ENCODE measurements at regions not wholly inside any gene's neighbourhood (a gene's known extent, or its start where the extent isn't known, plus 50 kb on each side); places are given as distances from the start of the nearest gene placed in this dataset.

DNA sequence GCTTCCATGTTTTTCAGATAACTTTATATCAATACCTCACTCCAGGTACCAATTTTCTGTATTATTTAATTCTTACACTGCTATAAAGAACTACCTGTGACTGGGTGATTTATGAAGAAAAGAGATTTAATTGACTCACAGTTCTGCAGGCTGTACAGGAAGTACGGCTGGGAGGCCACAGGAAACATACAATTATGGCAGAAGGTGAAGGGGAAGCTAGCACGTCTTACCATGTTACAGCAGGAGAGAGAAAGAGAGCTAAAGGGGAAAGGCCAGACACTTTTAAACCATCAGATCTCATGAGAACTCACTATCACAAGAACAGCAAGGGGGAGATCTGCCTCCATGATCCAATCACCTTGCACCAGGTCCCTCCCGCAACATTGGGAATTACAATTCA lies 119.1 kb upstream of the BMP5 start:
- TF ChIP-seq, protein P1, sequence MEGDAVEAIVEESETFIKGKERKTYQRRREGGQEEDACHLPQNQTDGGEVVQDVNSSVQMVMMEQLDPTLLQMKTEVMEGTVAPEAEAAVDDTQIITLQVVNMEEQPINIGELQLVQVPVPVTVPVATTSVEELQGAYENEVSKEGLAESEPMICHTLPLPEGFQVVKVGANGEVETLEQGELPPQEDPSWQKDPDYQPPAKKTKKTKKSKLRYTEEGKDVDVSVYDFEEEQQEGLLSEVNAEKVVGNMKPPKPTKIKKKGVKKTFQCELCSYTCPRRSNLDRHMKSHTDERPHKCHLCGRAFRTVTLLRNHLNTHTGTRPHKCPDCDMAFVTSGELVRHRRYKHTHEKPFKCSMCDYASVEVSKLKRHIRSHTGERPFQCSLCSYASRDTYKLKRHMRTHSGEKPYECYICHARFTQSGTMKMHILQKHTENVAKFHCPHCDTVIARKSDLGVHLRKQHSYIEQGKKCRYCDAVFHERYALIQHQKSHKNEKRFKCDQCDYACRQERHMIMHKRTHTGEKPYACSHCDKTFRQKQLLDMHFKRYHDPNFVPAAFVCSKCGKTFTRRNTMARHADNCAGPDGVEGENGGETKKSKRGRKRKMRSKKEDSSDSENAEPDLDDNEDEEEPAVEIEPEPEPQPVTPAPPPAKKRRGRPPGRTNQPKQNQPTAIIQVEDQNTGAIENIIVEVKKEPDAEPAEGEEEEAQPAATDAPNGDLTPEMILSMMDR (IDR thresholded peaks at IDR 0.05): no peak
- Histone ChIP-seq H3K36me3 (ENCODE audit: insufficient read depth, low read length) (no peaks in the 10 kb centered on the region), H3K27ac (ENCODE audit: low read depth in 1 of 2, low read length in 2 of 2) (no peak overlapping the region), H3K4me3 (ENCODE audit: low read length) (no peak overlapping the region), H3K9me3 (ENCODE audit: control insufficient read depth in 1 of 2, insufficient read depth in 1 of 2, low read length in 2 of 2) (peaks cover 0 to 10% of the 10 kb centered on the region in 2 experiments), H3K4me1 (ENCODE audit: insufficient read depth, low read length) (no peaks in the 10 kb centered on the region), H3K27me3 (ENCODE audit: control insufficient read depth in 1 of 2, insufficient read depth in 2 of 2, low read length in 2 of 2) (no peaks in the 10 kb centered on the region)
- ChIA-PET POLR2A (no interaction called here), CTCF (no interaction called here)
- Mint-ChIP-seq H3K27me3 (no peaks in the 10 kb centered on the region), H3K27ac (no peak overlapping the region), H3K9me3 (peaks cover 7% of the 10 kb centered on the region), H3K4me1 (ENCODE audit: low read depth) (no peaks in the 10 kb centered on the region), H3K4me3 (no peak overlapping the region), H3K36me3 (ENCODE audit: low read depth) (no peaks in the 10 kb centered on the region)
- no peak for DNase-seq
- no peak for ATAC-seq (ENCODE audit: poor library complexity)
- intact Hi-C loops (cut with DNase I, micrococcal nuclease): no loop called here

DNA sequence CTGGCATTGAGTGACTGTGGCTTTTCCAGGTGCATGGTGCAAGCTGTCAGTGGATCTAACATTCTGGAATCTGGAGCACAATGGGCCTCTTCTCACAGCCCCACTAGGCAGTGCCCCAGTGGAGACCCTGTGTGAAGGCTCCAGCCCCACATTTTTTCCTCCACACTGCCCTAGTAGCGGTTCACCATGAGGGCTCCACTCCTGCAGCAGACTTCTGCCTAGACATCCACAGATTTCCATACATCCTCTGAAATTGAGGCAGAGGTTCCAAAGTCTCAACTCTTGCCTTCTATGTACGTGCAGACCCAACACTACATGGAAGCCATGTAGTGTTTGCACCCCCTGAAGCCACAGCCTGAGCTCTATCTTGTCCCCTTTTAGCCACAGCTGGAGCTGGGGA lies 118.0 kb upstream of the BMP5 start:
- Mint-ChIP-seq H3K36me3 (ENCODE audit: low read depth) (no peaks in the 10 kb centered on the region), H3K27me3 (no peaks in the 10 kb centered on the region), H3K9me3 (peaks cover 9% of the 10 kb centered on the region), H3K4me3 (no peak overlapping the region), H3K27ac (no peak overlapping the region), H3K4me1 (ENCODE audit: low read depth) (no peaks in the 10 kb centered on the region)
- CTCF ChIA-PET: no interaction called here
- DNase-seq (no peak), ATAC-seq (ENCODE audit: poor library complexity) (no peak)
- Histone ChIP-seq H3K27me3 (ENCODE audit: control insufficient read depth in 1 of 2, insufficient read depth in 2 of 2, low read length in 2 of 2) (no peaks in the 10 kb centered on the region), H3K9me3 (ENCODE audit: control insufficient read depth in 1 of 2, insufficient read depth in 1 of 2, low read length in 2 of 2) (peaks cover 0 to 10% of the 10 kb centered on the region in 2 experiments), H3K36me3 (ENCODE audit: insufficient read depth, low read length) (no peaks in the 10 kb centered on the region), H3K27ac (ENCODE audit: low read depth in 1 of 2, low read length in 2 of 2) (no peak overlapping the region), H3K4me1 (ENCODE audit: insufficient read depth, low read length) (no peaks in the 10 kb centered on the region), H3K4me3 (ENCODE audit: low read length) (no peak overlapping the region)
- POLR2A ChIA-PET: no interaction called here
- TF ChIP-seq, protein P1 (IDR thresholded peaks at IDR 0.05): no peak
- intact Hi-C loops (cut with DNase I, micrococcal nuclease): no loop called here

DNA sequence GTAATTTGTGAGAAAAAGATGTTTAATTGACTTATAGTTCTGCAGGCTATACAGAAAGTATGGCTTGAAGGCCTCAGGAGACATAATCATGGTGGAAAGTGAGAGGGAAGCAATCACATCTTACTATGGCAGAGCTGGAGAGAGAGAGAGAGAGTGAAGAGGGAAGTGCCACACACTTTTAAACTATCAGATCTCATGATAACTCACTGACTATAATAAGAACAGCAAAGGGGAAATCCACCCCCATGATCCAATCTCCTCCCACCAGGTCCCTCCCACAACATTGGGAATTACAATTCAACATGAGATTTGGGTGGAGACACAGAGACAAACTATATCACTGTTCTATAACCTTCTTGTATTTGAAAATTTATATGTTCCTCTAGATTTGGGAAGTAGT lies 117.2 kb upstream of the BMP5 start:
- no peak for DNase-seq
- H3K36me3 ChIP-seq (ENCODE audit: insufficient read depth, low read length): no peaks in the 10 kb centered on the region
- peaks cover 0 to 10% of the 10 kb centered on the region in 2 experiments for H3K9me3 ChIP-seq (ENCODE audit: control insufficient read depth in 1 of 2, insufficient read depth in 1 of 2, low read length in 2 of 2)
- peaks cover 10% of the 10 kb centered on the region for H3K9me3 Mint-ChIP-seq
- no peaks in the 10 kb centered on the region for H3K27me3 ChIP-seq (ENCODE audit: control insufficient read depth in 1 of 2, insufficient read depth in 2 of 2, low read length in 2 of 2)
- intact Hi-C loops (cut with DNase I, micrococcal nuclease): no loop called here
- CTCF ChIA-PET: no interaction called here
- no peaks in the 10 kb centered on the region for H3K36me3 Mint-ChIP-seq (ENCODE audit: low read depth)
- no peak overlapping the region for H3K27ac ChIP-seq (ENCODE audit: low read depth in 1 of 2, low read length in 2 of 2)
- ATAC-seq (ENCODE audit: poor library complexity): no peak
- no peaks in the 10 kb centered on the region for H3K27me3 Mint-ChIP-seq
- H3K4me3 Mint-ChIP-seq: no peak overlapping the region
- H3K4me3 ChIP-seq (ENCODE audit: low read length): no peak overlapping the region
- no peak overlapping the region for H3K27ac Mint-ChIP-seq
- no peaks in the 10 kb centered on the region for H3K4me1 Mint-ChIP-seq (ENCODE audit: low read depth)
- H3K4me1 ChIP-seq (ENCODE audit: insufficient read depth, low read length): no peaks in the 10 kb centered on the region
- POLR2A ChIA-PET: no interaction called here
- TF ChIP-seq, protein P1 (IDR thresholded peaks at IDR 0.05): no peak
